COLO668 (cell line): ENCODE measurements at regions not wholly inside any gene's neighbourhood (a gene's known extent, or its start where the extent isn't known, plus 50 kb on each side); places are given as distances from the start of the nearest gene placed in this dataset.
"Not testable (repeated sequence)": the region's sequence is repeated elsewhere in the genome, so short reads cannot be mapped to it uniquely, and the experiment has no call there.

Source experiments
- DNase-seq: peaks from one replicate; lab custom pipeline; 2025; ENCODE audit not compliant: unreplicated experiment; lab: John Stamatoyannopoulos, UW

- DNase-seq = no peak
Measured at GRCh38 chr2:215722986-215723630, 287.2 kb upstream of the FN1 start.

DNA sequence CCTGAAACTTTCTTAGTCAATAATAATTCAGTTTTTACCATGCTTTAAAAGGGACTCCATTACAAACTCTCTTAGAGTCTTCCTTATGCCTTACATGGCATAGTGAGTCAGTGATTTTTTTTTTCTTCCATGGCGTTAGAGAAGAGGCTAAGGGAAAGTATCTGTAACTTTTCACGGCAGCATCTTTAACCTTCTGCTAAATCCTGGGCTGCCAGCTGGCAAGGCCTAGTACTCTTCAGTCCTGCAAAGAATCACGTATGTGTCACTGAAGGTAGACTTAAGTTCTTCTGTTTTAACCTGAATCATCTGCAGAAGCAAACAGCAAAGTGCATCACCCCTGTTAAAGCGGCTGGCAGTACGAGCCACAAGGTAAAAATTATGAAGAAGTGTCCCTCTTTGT is 286.3 kb upstream of the FN1 start:
- no peak for DNase-seq

- DNase-seq = not testable (repeated sequence)
Measured at GRCh38 chr2:215721515-215721914, 285.6 kb upstream of the FN1 start.

- no peak for DNase-seq
Measured at GRCh38 chr2:215718890-215719289, 283.0 kb upstream of the FN1 start.

GRCh38 chr2:215718436-215718835 is 282.6 kb upstream of the FN1 start:
- DNase-seq = no peak

DNA sequence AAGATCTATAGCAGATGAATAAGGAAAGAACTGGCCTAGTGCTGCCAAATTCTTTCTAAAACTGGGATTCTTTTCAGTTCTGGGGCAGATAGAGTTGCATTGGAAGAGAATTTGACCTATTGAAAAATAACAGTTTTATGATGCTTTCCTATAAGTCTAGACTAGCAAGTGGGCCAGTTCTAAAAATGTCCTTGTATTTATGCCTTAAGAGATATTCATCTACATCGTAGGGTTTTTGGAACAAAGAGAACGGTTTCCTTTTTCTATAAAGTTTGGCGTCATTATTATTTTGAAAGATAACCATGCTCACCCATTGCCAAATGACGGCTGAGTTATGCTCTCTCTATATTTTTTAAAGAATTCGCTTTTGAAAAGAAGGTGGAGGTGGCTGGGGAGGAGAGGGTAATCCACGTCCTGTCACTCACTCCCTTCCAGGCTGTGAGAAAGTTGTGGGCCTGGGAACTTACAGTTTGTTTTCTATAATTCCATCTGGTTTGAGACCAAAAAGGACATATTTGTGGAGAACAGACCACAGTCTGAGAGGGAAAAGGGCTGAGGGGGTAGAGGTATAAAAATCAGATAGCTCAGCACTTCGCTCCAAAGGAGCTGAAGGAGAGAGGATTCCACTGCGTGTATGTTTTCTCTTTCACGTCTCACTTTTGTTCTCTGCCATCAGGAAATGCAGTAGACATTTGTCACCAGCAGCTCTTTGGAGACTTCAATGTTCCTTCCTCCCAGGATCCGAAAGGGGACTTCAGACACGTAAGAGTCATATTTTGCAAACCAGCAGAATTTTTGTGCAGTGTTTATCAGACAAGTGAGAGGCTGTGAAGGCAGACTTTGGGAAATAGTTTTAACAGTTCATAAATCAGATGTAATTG is 281.9 kb upstream of the FN1 start:
- DNase-seq = no peak

- no peak for DNase-seq
Measured at GRCh38 chr2:215716956-215717355, 281.1 kb upstream of the FN1 start.

GRCh38 chr2:215712871-215713790 is 277.3 kb upstream of the FN1 start:
- no peak for DNase-seq

DNA sequence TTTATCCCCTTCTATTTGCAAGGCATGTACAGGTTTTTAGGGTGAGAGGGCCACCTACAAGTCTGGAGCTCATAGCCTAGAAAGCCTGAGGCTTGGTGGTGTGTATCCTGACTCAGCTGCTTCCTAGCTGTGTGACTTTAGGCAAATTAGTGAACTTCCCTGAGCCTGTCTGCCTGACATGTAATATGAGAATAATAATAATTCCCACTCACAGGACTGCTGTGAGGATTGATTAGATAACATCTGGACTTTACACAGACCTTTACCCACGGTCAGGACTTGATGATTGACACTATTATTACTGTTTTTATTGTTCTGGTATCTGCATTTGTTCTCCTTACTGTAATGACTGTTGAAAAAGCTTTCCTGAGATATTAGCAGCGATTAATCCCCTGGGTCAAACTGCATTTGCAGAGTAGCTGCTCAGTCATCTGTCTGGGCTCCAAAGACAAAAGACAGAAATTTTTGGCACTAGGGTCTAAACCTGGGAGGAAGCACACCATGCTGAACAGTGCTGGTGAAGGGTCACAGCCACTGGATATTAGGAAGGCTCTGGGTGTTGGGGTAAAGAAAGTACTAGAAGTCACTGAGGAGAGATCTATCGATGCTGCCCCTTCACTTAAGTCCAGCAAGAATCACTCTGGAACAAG is 276.5 kb upstream of the FN1 start:
- DNase-seq = no peak

- no peak for DNase-seq
Measured at GRCh38 chr2:215711471-215712034, 275.7 kb upstream of the FN1 start.

GRCh38 chr2:215707608-215708007 is 271.7 kb upstream of the FN1 start:
- DNase-seq = no peak

- no peak for DNase-seq
Measured at GRCh38 chr2:215705771-215706361, 270.0 kb upstream of the FN1 start.

- DNase-seq = no peak
Measured at GRCh38 chr2:215705281-215705680, 269.4 kb upstream of the FN1 start.

- no peak for DNase-seq
Measured at GRCh38 chr2:215702116-215702902, 266.4 kb upstream of the FN1 start.

GRCh38 chr2:215699700-215700538 is 264.1 kb upstream of the FN1 start:
- no peak for DNase-seq

- no peak for DNase-seq
Measured at GRCh38 chr2:215699018-215699417, 263.1 kb upstream of the FN1 start.

DNA sequence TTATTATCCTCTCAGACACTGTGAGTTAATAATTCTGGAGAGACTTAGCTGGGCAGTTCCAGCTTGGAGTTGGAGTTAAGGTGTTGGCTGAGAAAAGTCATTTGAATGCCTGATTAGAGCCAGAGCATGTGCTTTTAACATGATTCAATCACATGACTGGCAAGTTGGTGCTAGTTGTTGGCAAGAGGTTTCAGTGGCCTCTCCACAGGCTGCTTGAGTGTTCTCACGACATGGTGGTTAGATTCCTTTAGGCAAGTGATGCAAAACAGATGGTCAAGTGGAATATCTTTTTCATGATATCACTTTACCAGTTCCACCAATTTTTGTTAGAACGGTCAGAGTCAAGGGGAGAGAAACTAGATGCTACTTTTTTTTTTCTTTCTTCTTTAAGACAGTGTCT is 262.7 kb upstream of the FN1 start:
- no peak for DNase-seq

GRCh38 chr2:215697496-215697895 is 261.6 kb upstream of the FN1 start:
- DNase-seq = no peak

- DNase-seq = no peak
Measured at GRCh38 chr2:215697003-215697402, 261.1 kb upstream of the FN1 start.
